Renal cortical epithelial cell (primary cell): ENCODE measurements at regions not wholly inside any gene's neighbourhood (a gene's known extent, or its start where the extent isn't known, plus 50 kb on each side); places are given as distances from the start of the nearest gene placed in this dataset.
A peak's percentile ranks its signal among the peaks of the same experiment; 100 is the strongest.
"Not testable (repeated sequence)": the region's sequence is repeated elsewhere in the genome, so short reads cannot be mapped to it uniquely, and the experiment has no call there.

ENCODE experiments used
- DNase-seq: peaks from one replicate; pipeline ENCODE4 v3.0.0-alpha.2; 2011; ENCODE audit warnings: low read depth

GRCh38 chr11:12585861-12586260 is 88.4 kb upstream of the TEAD1 start:
- no peak for DNase-seq

GRCh38 chr11:12587333-12587991 is 86.8 kb upstream of the TEAD1 start:
- peak; percentile 87 for DNase-seq

GRCh38 chr11:12591706-12592105 is 82.5 kb upstream of the TEAD1 start:
- DNase-seq: no peak

GRCh38 chr11:12592283-12592682 is 81.9 kb upstream of the TEAD1 start:
- DNase-seq: no peak

- not testable (repeated sequence) for DNase-seq
These were observed 79.0 kb upstream of the TEAD1 start for GRCh38 chr11:12595089-12595847.

- peak; percentile 49 for DNase-seq
These were observed 75.6 kb upstream of the TEAD1 start for GRCh38 chr11:12598330-12599256.

- no peak for DNase-seq
These were observed 74.6 kb upstream of the TEAD1 start for GRCh38 chr11:12599408-12600143.

GRCh38 chr11:12600829-12601228 is 73.4 kb upstream of the TEAD1 start:
- peak; percentile 71 for DNase-seq

- peak; percentile 54 for DNase-seq
These were observed 71.8 kb upstream of the TEAD1 start for GRCh38 chr11:12602421-12602820.

GRCh38 chr11:12603143-12604088 is 70.8 kb upstream of the TEAD1 start:
- no peak for DNase-seq

- no peak for DNase-seq
These were observed 69.6 kb upstream of the TEAD1 start for GRCh38 chr11:12604557-12605153.

GRCh38 chr11:12606597-12606996 is 67.6 kb upstream of the TEAD1 start:
- DNase-seq: peak; percentile 40

GRCh38 chr11:12608678-12609077 is 65.5 kb upstream of the TEAD1 start:
- DNase-seq: not testable (repeated sequence)

GRCh38 chr11:12611352-12611751 is 62.9 kb upstream of the TEAD1 start:
- no peak for DNase-seq

GRCh38 chr11:12617632-12618031 is 56.6 kb upstream of the TEAD1 start:
- no peak for DNase-seq

- no peak for DNase-seq
These were observed 55.3 kb upstream of the TEAD1 start for GRCh38 chr11:12618743-12619540.

GRCh38 chr11:12623869-12624268 is 50.4 kb upstream of the TEAD1 start:
- DNase-seq: no peak
